H9 (cell line): ENCODE measurements at regions not wholly inside any gene's neighbourhood (a gene's known extent, or its start where the extent isn't known, plus 50 kb on each side); places are given as distances from the start of the nearest gene placed in this dataset.

Source experiments
- DNase-seq: peaks from one replicate; pipeline ENCODE4 v3.0.0-alpha.2; 2017
- H2AFZ ChIP-seq: one replicate; pipeline ENCODE4 v1.6.1; 2013; ENCODE audit warnings: mild to moderate bottlenecking, low read length, control low read depth, moderate library complexity
- H2AK5ac ChIP-seq: 2 replicates; pipeline ENCODE4 v1.6.1; 2013; ENCODE audit warnings: low read length, control low read depth, mixed read lengths; ENCODE audit not compliant: insufficient read length
- H2BK120ac ChIP-seq: one replicate; pipeline ENCODE4 v1.6.1; 2013; ENCODE audit warnings: low read depth, mild to moderate bottlenecking, low read length, control low read depth, inconsistent platforms; ENCODE audit not compliant: poor library complexity, severe bottlenecking
- H2BK12ac ChIP-seq: 2 replicates; pipeline ENCODE4 v1.6.1; 2013; ENCODE audit warnings: low read length, control low read depth, mixed read lengths, low read depth; ENCODE audit not compliant: insufficient read length
- H2BK15ac ChIP-seq: 2 replicates; pipeline ENCODE4 v1.6.1; 2013; ENCODE audit warnings: low read depth, low read length, control low read depth
- H2BK20ac ChIP-seq: one replicate; pipeline ENCODE4 v1.6.1; 2013; ENCODE audit warnings: low read depth, mild to moderate bottlenecking, low read length, control low read depth, inconsistent platforms; ENCODE audit not compliant: poor library complexity, severe bottlenecking
- H2BK5ac ChIP-seq: 2 replicates; pipeline ENCODE4 v1.6.1; 2013; ENCODE audit warnings: low read length, control low read depth, mixed read lengths; ENCODE audit not compliant: insufficient read length
- H3K14ac ChIP-seq: 2 replicates; pipeline ENCODE4 v1.6.1; 2013; ENCODE audit warnings: low read length, control low read depth; ENCODE audit not compliant: insufficient read depth
- H3K18ac ChIP-seq: 2 replicates; pipeline ENCODE4 v1.6.1; 2013; ENCODE audit warnings: low read depth, mild to moderate bottlenecking, mixed read lengths, low read length, control low read depth; ENCODE audit not compliant: insufficient read length
- H3K23ac ChIP-seq: 2 replicates; pipeline ENCODE4 v1.6.1; 2013; ENCODE audit warnings: low read length, control low read depth, mixed read lengths, low read depth; ENCODE audit not compliant: insufficient read length
- H3K23me2 ChIP-seq: 2 replicates; pipeline ENCODE4 v1.6.1; 2013; ENCODE audit warnings: low read depth, mild to moderate bottlenecking, mixed read lengths, low read length, control low read depth; ENCODE audit not compliant: insufficient read length, poor library complexity, severe bottlenecking
- H3K27ac ChIP-seq: 2 replicates; pipeline ENCODE4 v1.5.1; 2013; ENCODE audit warnings: low read length, control low read depth, mixed read lengths, low read depth; ENCODE audit not compliant: insufficient read length
- H3K27me3 ChIP-seq: 2 replicates; pipeline ENCODE4 v1.6.1; 2013; ENCODE audit warnings: low read length, control low read depth, inconsistent platforms; ENCODE audit not compliant: insufficient read depth
- H3K4ac ChIP-seq: 2 replicates; pipeline ENCODE4 v1.6.1; 2013; ENCODE audit warnings: low read depth, mild to moderate bottlenecking, control low read depth, inconsistent platforms, low read length, moderate library complexity
- H3K4me1 ChIP-seq: 2 replicates; pipeline ENCODE4 v1.6.1; 2013; ENCODE audit warnings: low read length, control low read depth, inconsistent platforms; ENCODE audit not compliant: insufficient read depth
- H3K4me2 ChIP-seq: 2 replicates; pipeline ENCODE4 v1.6.1; 2013; ENCODE audit warnings: low read length, control low read depth, mixed read lengths; ENCODE audit not compliant: insufficient read length, insufficient read depth
- H3K56ac ChIP-seq: 2 replicates; pipeline ENCODE4 v1.6.1; 2013; ENCODE audit warnings: low read depth, mild to moderate bottlenecking, mixed read lengths, low read length, control low read depth; ENCODE audit not compliant: insufficient read length
- H3K79me1 ChIP-seq: 2 replicates; pipeline ENCODE4 v1.6.1; 2013; ENCODE audit warnings: low read depth, mild to moderate bottlenecking, moderate library complexity, low read length, control low read depth, inconsistent platforms; ENCODE audit not compliant: insufficient read depth, poor library complexity, severe bottlenecking
- H3K79me2 ChIP-seq: 2 replicates; pipeline ENCODE4 v1.6.1; 2013; ENCODE audit warnings: low read length, control low read depth, inconsistent platforms; ENCODE audit not compliant: insufficient read depth
- H3K9ac ChIP-seq: 2 replicates; pipeline ENCODE4 v1.6.1; 2013; ENCODE audit warnings: low read length, control low read depth, mixed read lengths; ENCODE audit not compliant: insufficient read length; ENCODE audit errors: extremely low read depth
- H3K9me3 ChIP-seq: one replicate; pipeline ENCODE4 v1.6.1; 2013; ENCODE audit warnings: low read depth, low read length, inconsistent platforms; ENCODE audit not compliant: control insufficient read depth
- H3T11ph ChIP-seq: one replicate; pipeline ENCODE4 v1.6.1; 2013; ENCODE audit warnings: mild to moderate bottlenecking, low read length, control low read depth, inconsistent platforms
- H4K20me1 ChIP-seq: one replicate; pipeline ENCODE4 v1.6.1; 2013; ENCODE audit not compliant: control insufficient read depth, insufficient read length, insufficient read depth
- H4K5ac ChIP-seq: 2 replicates; pipeline ENCODE4 v1.6.1; 2013; ENCODE audit warnings: low read depth, mild to moderate bottlenecking, mixed read lengths, low read length, control low read depth; ENCODE audit not compliant: insufficient read length
- H4K8ac ChIP-seq: replicated peaks from 2 replicates; pipeline ENCODE4 v1.6.1; 2013; ENCODE audit warnings: low read length, control low read depth, mixed read lengths, low read depth; ENCODE audit not compliant: insufficient read length
- H4K91ac ChIP-seq: 2 replicates; pipeline ENCODE4 v1.6.1; 2013; ENCODE audit warnings: low read depth, mild to moderate bottlenecking, moderate library complexity, mixed read lengths, low read length, control low read depth; ENCODE audit not compliant: insufficient read length
- H3K27ac Mint-ChIP-seq, 3 experiments: 2 replicates in 2 of 3; 3 replicates in 1 of 3; pipeline ENCODE4 v1.8.0; 2020 to 2021; ENCODE audit warnings: mixed read lengths in 3 of 3, mild to moderate bottlenecking in 1 of 3, moderate library complexity in 1 of 3
- H3K27me3 Mint-ChIP-seq: 2 replicates; pipeline ENCODE4 v1.8.0; 2021; ENCODE audit warnings: low read depth, mild to moderate bottlenecking, moderate library complexity, mixed read lengths
- H3K36me3 Mint-ChIP-seq, 3 experiments: 2 replicates in 2 of 3; 3 replicates in 1 of 3; pipeline ENCODE4 v1.8.0; 2020 to 2021; ENCODE audit warnings: low read depth in 3 of 3, mixed read lengths in 3 of 3; ENCODE audit not compliant: insufficient read depth in 1 of 3
- H3K4me1 Mint-ChIP-seq, 2 experiments: 2 replicates each; pipeline ENCODE4 v1.8.0; 2020; ENCODE audit warnings: mixed read lengths in 2 of 2
- H3K4me3 Mint-ChIP-seq, 2 experiments: 2 replicates in 1 of 2; 3 replicates in 1 of 2; pipeline ENCODE4 v1.8.0; 2020 to 2021; ENCODE audit warnings: mild to moderate bottlenecking in 2 of 2, mixed read lengths in 2 of 2, moderate library complexity in 1 of 2
- H3K9me3 Mint-ChIP-seq, 2 experiments: 2 replicates in 1 of 2; 3 replicates in 1 of 2; pipeline ENCODE4 v1.8.0; 2020; ENCODE audit warnings: mild to moderate bottlenecking in 2 of 2, mixed read lengths in 2 of 2, moderate library complexity in 1 of 2
- WGBS: extraction: QIAGEN DNeasy Blood & Tissue Kit; methylation state at CpG from one replicate; pipeline ENCODE4 v1.1.7; 2013; ENCODE audit warnings: missing lambda C conversion rate, low lambda C conversion rate, mixed read lengths; ENCODE audit not compliant: insufficient read length; ENCODE audit errors: extremely low coverage; 5-methylcytosine and 5-hydroxymethylcytosine counted together
- TF ChIP-seq, protein P1 (sequence below): fragments of 200-600 bp; sonication (generic); conservative IDR thresholded peaks from 3 replicates; pipeline ENCODE4 v1.8.0; 2021; ENCODE audit warnings: antibody characterized with exemption, mild to moderate bottlenecking

GRCh38 chr15:31511707-31512310 lies 185.2 kb downstream of the KLF13 start:
- no peak overlapping the region for H3K4ac ChIP-seq
- no peak overlapping the region for H2BK20ac ChIP-seq
- H3K14ac ChIP-seq = no peak overlapping the region
- H3K79me1 ChIP-seq = no peaks in the 10 kb centered on the region
- no peak overlapping the region for H2BK12ac ChIP-seq
- H4K8ac ChIP-seq = no peak overlapping the region
- TF ChIP-seq, protein P1, sequence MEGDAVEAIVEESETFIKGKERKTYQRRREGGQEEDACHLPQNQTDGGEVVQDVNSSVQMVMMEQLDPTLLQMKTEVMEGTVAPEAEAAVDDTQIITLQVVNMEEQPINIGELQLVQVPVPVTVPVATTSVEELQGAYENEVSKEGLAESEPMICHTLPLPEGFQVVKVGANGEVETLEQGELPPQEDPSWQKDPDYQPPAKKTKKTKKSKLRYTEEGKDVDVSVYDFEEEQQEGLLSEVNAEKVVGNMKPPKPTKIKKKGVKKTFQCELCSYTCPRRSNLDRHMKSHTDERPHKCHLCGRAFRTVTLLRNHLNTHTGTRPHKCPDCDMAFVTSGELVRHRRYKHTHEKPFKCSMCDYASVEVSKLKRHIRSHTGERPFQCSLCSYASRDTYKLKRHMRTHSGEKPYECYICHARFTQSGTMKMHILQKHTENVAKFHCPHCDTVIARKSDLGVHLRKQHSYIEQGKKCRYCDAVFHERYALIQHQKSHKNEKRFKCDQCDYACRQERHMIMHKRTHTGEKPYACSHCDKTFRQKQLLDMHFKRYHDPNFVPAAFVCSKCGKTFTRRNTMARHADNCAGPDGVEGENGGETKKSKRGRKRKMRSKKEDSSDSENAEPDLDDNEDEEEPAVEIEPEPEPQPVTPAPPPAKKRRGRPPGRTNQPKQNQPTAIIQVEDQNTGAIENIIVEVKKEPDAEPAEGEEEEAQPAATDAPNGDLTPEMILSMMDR = no peak
- H4K20me1 ChIP-seq = no peaks in the 10 kb centered on the region
- no peaks in the 10 kb centered on the region for H3K23me2 ChIP-seq
- no peak overlapping the region for H2BK5ac ChIP-seq
- no peak overlapping the region for H3K4me2 ChIP-seq
- H3K9me3 Mint-ChIP-seq = peaks cover 7 to 10% of the 10 kb centered on the region in 2 experiments
- H3K4me1 Mint-ChIP-seq = no peaks in the 10 kb centered on the region
- no peak overlapping the region for H3T11ph ChIP-seq
- no peak overlapping the region for H3K23ac ChIP-seq
- no peaks in the 10 kb centered on the region for H3K4me1 ChIP-seq
- no peak overlapping the region for H3K56ac ChIP-seq
- no peaks in the 10 kb centered on the region for H3K9me3 ChIP-seq
- no peaks in the 10 kb centered on the region; the same call in 1 of the 2 replicates for H3K79me2 ChIP-seq
- H2BK120ac ChIP-seq = no peak overlapping the region
- no peaks in the 10 kb centered on the region for H3K27me3 ChIP-seq
- H2AK5ac ChIP-seq = no peak overlapping the region
- H4K91ac ChIP-seq = no peak overlapping the region
- peak overlapping the region in 1 of 3 experiments; percentile 80; a peak in 2 of 7 replicates for H3K27ac Mint-ChIP-seq
- no peak overlapping the region for H3K27ac ChIP-seq
- H2AFZ ChIP-seq = no peak overlapping the region
- H3K18ac ChIP-seq = no peak overlapping the region
- DNase-seq = peak; percentile 6
- no peak overlapping the region for H3K9ac ChIP-seq
- no peak overlapping the region for H3K4me3 Mint-ChIP-seq
- H2BK15ac ChIP-seq = no peak overlapping the region
- H4K5ac ChIP-seq = no peak overlapping the region
- H3K36me3 Mint-ChIP-seq = no peaks in the 10 kb centered on the region
- no peaks in the 10 kb centered on the region; the same call in 1 of the 2 replicates for H3K27me3 Mint-ChIP-seq
- no CpG with 5 or more reads among the region's 7 CpGs for WGBS
